Keratinocyte (primary cell): ENCODE measurements at regions not wholly inside any gene's neighbourhood (a gene's known extent, or its start where the extent isn't known, plus 50 kb on each side); places are given as distances from the start of the nearest gene placed in this dataset.

Experiments
- DNase-seq: peaks from one replicate; pipeline ENCODE4 v3.0.0-alpha.2; 2011; ENCODE audit warnings: low read depth, missing footprints, low spot score
- FAIRE-seq: peaks from 2 replicates; lab custom pipeline; 2011; peaks lifted over from hg19 to GRCh38; lab: Jason Lieb, UNC
- H2AFZ ChIP-seq: 2 replicates; pipeline ENCODE4 v1.6.0; 2012; ENCODE audit warnings: low read length, control low read depth, inconsistent platforms; ENCODE audit not compliant: control insufficient read depth
- H3K27ac ChIP-seq: 2 replicates; pipeline ENCODE4 v1.5.1; 2011; ENCODE audit warnings: low read length; ENCODE audit not compliant: control insufficient read depth, insufficient read depth
- H3K27me3 ChIP-seq: 3 replicates; pipeline ENCODE4 v1.6.0; 2011; ENCODE audit warnings: low read length; ENCODE audit not compliant: control insufficient read depth, insufficient read depth; ENCODE audit errors: extremely low read depth
- H3K36me3 ChIP-seq, 2 experiments: 2 replicates in 1 of 2; 3 replicates in 1 of 2; pipeline ENCODE4 v1.5.1; 2011; ENCODE audit warnings: low read length in 2 of 2, mild to moderate bottlenecking in 1 of 2; ENCODE audit not compliant: control insufficient read depth in 2 of 2, insufficient read depth in 2 of 2; ENCODE audit errors: extremely low read depth in 1 of 2
- H3K4me1 ChIP-seq: 3 replicates; pipeline ENCODE4 v1.5.1; 2011; ENCODE audit warnings: low read length; ENCODE audit not compliant: control insufficient read depth, insufficient read depth; ENCODE audit errors: extremely low read depth
- H3K4me2 ChIP-seq: 3 replicates; pipeline ENCODE4 v1.6.0; 2011; ENCODE audit warnings: low read depth, low read length; ENCODE audit not compliant: control insufficient read depth, insufficient read depth; ENCODE audit errors: extremely low read depth
- H3K4me3 ChIP-seq, 3 experiments: fragments of 200-600 bp in 1 of 3; sonication (generic) in 1 of 3; 2 replicates in 2 of 3; 3 replicates in 1 of 3; pipeline ENCODE4 v1.5.1; 2011 to 2016; ENCODE audit warnings: low read length in 3 of 3, mild to moderate bottlenecking in 3 of 3, control low read depth in 2 of 3, inconsistent platforms in 1 of 3, low read depth in 1 of 3, mixed read lengths in 1 of 3, mixed run types in 1 of 3, moderate library complexity in 1 of 3; ENCODE audit not compliant: control insufficient read depth in 2 of 3, insufficient read depth in 2 of 3; ENCODE audit errors: extremely low read depth in 1 of 3
- H3K79me2 ChIP-seq: 2 replicates; pipeline ENCODE4 v1.6.0; 2012; ENCODE audit warnings: low read length; ENCODE audit not compliant: control insufficient read depth, insufficient read depth
- H3K9ac ChIP-seq: 3 replicates; pipeline ENCODE4 v1.6.0; 2011; ENCODE audit warnings: low read length; ENCODE audit not compliant: control insufficient read depth, insufficient read depth; ENCODE audit errors: extremely low read depth
- H3K9me1 ChIP-seq: 3 replicates; pipeline ENCODE4 v1.6.0; 2011; ENCODE audit warnings: low read length; ENCODE audit not compliant: control insufficient read depth, insufficient read depth; ENCODE audit errors: extremely low read depth
- H3K9me3 ChIP-seq: 2 replicates; pipeline ENCODE4 v1.5.1; 2012; ENCODE audit warnings: low read depth, low read length; ENCODE audit not compliant: control insufficient read depth
- H4K20me1 ChIP-seq: 3 replicates; pipeline ENCODE4 v1.6.0; 2011; ENCODE audit warnings: low read length; ENCODE audit not compliant: control insufficient read depth, insufficient read depth; ENCODE audit errors: extremely low read depth
- EZH2 ChIP-seq: IDR thresholded peaks from one replicate; pipeline ENCODE4 v1.6.1; 2012; ENCODE audit warnings: inconsistent platforms, mild to moderate bottlenecking, low read length, moderate library complexity
- dilution Hi-C: fragments of 300-500 bp; cut with MboI; formaldehyde crosslinking; loops from one replicate; pipeline ENCODE4 v1.7.0; 2020; ENCODE audit warnings: low sequenced_read_pairs; ENCODE audit not compliant: extremely low pct_ligation_motif_present
- TF ChIP-seq, protein P1 (sequence below), 3 experiments: IDR thresholded peaks in 1 of 3; conservative IDR thresholded peaks in 1 of 3; optimal IDR thresholded peaks in 1 of 3; 2 replicates in 2 of 3; 3 replicates in 1 of 3; pipeline versions ENCODE3 to v1.5.1; 2011; ENCODE audit warnings: low read length in 3 of 3, mild to moderate bottlenecking in 3 of 3, moderate library complexity in 2 of 3, control low read depth in 1 of 3, inconsistent platforms in 1 of 3; ENCODE audit not compliant: insufficient read depth in 2 of 3; ENCODE audit errors: extremely low read depth in 1 of 3

- H3K27ac ChIP-seq, result no peak overlapping the region
- H3K9ac ChIP-seq, result no peak overlapping the region
- no peaks in the 10 kb centered on the region for H3K4me1 ChIP-seq
- H3K79me2 ChIP-seq, result no peaks in the 10 kb centered on the region
- TF ChIP-seq, protein P1, sequence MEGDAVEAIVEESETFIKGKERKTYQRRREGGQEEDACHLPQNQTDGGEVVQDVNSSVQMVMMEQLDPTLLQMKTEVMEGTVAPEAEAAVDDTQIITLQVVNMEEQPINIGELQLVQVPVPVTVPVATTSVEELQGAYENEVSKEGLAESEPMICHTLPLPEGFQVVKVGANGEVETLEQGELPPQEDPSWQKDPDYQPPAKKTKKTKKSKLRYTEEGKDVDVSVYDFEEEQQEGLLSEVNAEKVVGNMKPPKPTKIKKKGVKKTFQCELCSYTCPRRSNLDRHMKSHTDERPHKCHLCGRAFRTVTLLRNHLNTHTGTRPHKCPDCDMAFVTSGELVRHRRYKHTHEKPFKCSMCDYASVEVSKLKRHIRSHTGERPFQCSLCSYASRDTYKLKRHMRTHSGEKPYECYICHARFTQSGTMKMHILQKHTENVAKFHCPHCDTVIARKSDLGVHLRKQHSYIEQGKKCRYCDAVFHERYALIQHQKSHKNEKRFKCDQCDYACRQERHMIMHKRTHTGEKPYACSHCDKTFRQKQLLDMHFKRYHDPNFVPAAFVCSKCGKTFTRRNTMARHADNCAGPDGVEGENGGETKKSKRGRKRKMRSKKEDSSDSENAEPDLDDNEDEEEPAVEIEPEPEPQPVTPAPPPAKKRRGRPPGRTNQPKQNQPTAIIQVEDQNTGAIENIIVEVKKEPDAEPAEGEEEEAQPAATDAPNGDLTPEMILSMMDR (optimal IDR thresholded peaks at IDR 0.05 in 1 of 3, IDR thresholded peaks at IDR 0.05 in 1 of 3, conservative IDR thresholded peaks at IDR 0.05 in 1 of 3; ENCODE audit: extremely low read depth in 1 of 3, insufficient read depth in 2 of 3, low read length in 3 of 3), result no peak
- TF ChIP-seq EZH2, result no peak
- H3K9me1 ChIP-seq, result no peaks in the 10 kb centered on the region
- H4K20me1 ChIP-seq, result no peaks in the 10 kb centered on the region
- H2AFZ ChIP-seq, result no peak overlapping the region
- H3K4me3 ChIP-seq, result no peak overlapping the region
- DNase-seq (no peak), FAIRE-seq (no peak)
- H3K27me3 ChIP-seq, result no peaks in the 10 kb centered on the region
- H3K4me2 ChIP-seq, result no peak overlapping the region
- no peaks in the 10 kb centered on the region for H3K9me3 ChIP-seq
- no peaks in the 10 kb centered on the region for H3K36me3 ChIP-seq
- dilution Hi-C loops, result no loop called here
Measured at GRCh38 chr2:106628377-106628776, 141.2 kb downstream of the CD8B2 start.

DNA sequence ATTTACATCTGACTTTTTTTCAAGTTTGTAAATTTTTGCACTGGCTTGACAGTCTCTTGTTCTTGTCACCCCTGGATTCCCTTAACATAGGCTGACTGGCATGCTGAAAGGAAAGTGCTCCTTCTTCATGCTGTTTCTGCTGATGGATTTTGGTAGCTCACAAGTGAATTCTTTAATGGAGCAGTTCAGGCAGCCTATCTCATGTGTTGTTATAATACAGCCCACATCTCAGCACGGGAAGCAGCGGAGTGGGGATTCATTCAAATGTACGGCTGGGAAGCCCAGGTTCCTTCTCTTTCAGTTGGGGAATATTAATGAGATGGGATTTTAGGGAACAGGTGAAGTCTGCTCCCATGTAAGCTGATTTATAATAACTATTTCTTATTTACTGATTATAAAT, 142.8 kb downstream of the CD8B2 start:
- Histone ChIP-seq H3K4me3 (no peak overlapping the region), H3K4me1 (no peaks in the 10 kb centered on the region), H4K20me1 (no peaks in the 10 kb centered on the region), H3K9ac (no peak overlapping the region), H3K36me3 (no peaks in the 10 kb centered on the region), H3K27me3 (no peaks in the 10 kb centered on the region), H3K27ac (no peak overlapping the region), H3K9me3 (no peaks in the 10 kb centered on the region), H2AFZ (no peak overlapping the region), H3K4me2 (no peak overlapping the region), H3K9me1 (no peaks in the 10 kb centered on the region), H3K79me2 (no peaks in the 10 kb centered on the region)
- dilution Hi-C loops, result no loop called here
- DNase-seq (no peak), FAIRE-seq (no peak)
- TF ChIP-seq, protein P1 (optimal IDR thresholded peaks at IDR 0.05 in 1 of 3, IDR thresholded peaks at IDR 0.05 in 1 of 3, conservative IDR thresholded peaks at IDR 0.05 in 1 of 3; ENCODE audit: extremely low read depth in 1 of 3, insufficient read depth in 2 of 3, low read length in 3 of 3), result no peak
- no peak for TF ChIP-seq EZH2
